Hepatocyte (in vitro differentiated cells): ENCODE measurements at regions not wholly inside any gene's neighbourhood (a gene's known extent, or its start where the extent isn't known, plus 50 kb on each side); places are given as distances from the start of the nearest gene placed in this dataset.
"Not testable (repeated sequence)": the region's sequence is repeated elsewhere in the genome, so short reads cannot be mapped to it uniquely, and the experiment has no call there.

Source experiments
- EZH2phosphoT487 ChIP-seq: fragments of 200-600 bp; sonication (generic); IDR thresholded peaks from one replicate; pipeline ENCODE4 v1.6.1; 2018; ENCODE audit warnings: antibody characterized with exemption, mild to moderate bottlenecking, low read depth, moderate library complexity; ENCODE audit not compliant: unreplicated experiment, severe bottlenecking
- TF ChIP-seq, protein P1 (sequence below): fragments of 200-600 bp; sonication (generic); IDR thresholded peaks from 2 replicates; pipeline ENCODE4 v1.5.1; 2016; ENCODE audit warnings: antibody characterized with exemption, mild to moderate bottlenecking; ENCODE audit not compliant: poor library complexity

DNA sequence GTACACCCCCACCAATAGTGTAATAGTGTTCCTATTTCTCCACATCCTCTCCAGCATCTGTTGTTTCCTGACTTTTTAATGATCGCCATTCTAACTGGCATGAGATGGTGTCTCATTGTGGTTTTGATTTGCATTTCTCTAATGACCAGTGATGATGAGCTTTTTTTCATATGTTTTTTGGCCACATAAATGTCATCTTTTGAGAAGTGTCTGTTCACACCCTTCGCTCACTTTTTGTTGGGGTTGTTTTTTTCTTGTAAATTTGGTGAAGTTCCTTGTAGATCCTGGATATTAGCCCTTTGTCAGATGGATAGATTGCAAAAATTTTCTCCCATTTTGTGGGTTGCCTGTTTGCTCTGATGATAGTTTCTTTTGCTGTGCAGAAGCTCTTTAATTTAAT is 567.7 kb downstream of the MATN1 start:
- TF ChIP-seq, protein P1, sequence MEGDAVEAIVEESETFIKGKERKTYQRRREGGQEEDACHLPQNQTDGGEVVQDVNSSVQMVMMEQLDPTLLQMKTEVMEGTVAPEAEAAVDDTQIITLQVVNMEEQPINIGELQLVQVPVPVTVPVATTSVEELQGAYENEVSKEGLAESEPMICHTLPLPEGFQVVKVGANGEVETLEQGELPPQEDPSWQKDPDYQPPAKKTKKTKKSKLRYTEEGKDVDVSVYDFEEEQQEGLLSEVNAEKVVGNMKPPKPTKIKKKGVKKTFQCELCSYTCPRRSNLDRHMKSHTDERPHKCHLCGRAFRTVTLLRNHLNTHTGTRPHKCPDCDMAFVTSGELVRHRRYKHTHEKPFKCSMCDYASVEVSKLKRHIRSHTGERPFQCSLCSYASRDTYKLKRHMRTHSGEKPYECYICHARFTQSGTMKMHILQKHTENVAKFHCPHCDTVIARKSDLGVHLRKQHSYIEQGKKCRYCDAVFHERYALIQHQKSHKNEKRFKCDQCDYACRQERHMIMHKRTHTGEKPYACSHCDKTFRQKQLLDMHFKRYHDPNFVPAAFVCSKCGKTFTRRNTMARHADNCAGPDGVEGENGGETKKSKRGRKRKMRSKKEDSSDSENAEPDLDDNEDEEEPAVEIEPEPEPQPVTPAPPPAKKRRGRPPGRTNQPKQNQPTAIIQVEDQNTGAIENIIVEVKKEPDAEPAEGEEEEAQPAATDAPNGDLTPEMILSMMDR = not testable (repeated sequence)
- not testable (repeated sequence) for TF ChIP-seq EZH2phosphoT487
